HepG2 (cell line): ENCODE measurements at regions not wholly inside any gene's neighbourhood (a gene's known extent, or its start where the extent isn't known, plus 50 kb on each side); places are given as distances from the start of the nearest gene placed in this dataset.

Experiments used
- ATAC-seq: fragments of 200-7000 bp; cut with Tn5 transposase; 3 replicates; pipeline ENCODE4 v1.9.1; 2020; ENCODE audit warnings: mild to moderate bottlenecking, moderate library complexity
- BruUV-seq: library from RNA; stranded (reverse); fragments of 400-500 nt; replicated peaks from 2 replicates; lab custom pipeline; 2021; lab: Mats Ljungman, UMichigan
- CTCF ChIA-PET: fragments of 300-600 bp; formaldehyde crosslinking; extraction: SDS; loops from one replicate; lab custom pipeline; 2021; ENCODE audit warnings: low total read pairs, inconsistent platforms, low intra/inter-chr PET ratio; lab: Yijun Ruan, JAX
- POLR2A ChIA-PET: fragments of 350-600 bp; sonication (Branson Sonifier 250); formaldehyde crosslinking; loops from one replicate; lab custom pipeline; 2020; ENCODE audit warnings: antibody characterized with exemption, inconsistent platforms; lab: Yijun Ruan, JAX
- DNase-seq: peaks from one replicate; pipeline ENCODE4 v3.0.0-alpha.2; 2015; ENCODE audit warnings: low spot score
- FAIRE-seq: peaks from 3 replicates; lab custom pipeline; 2011; peaks lifted over from hg19 to GRCh38; lab: Jason Lieb, UNC
- H2AFZ ChIP-seq: one replicate; pipeline ENCODE4 v1.6.1; 2011; ENCODE audit warnings: low read length, inconsistent platforms
- H3K27ac ChIP-seq: fragments of 300-600 bp; 3 replicates; pipeline ENCODE4 v1.8.0; 2011; ENCODE audit warnings: mixed run types, mild to moderate bottlenecking, mixed read lengths, low read length, inconsistent platforms; ENCODE audit not compliant: insufficient read depth; ENCODE audit errors: extremely low read length
- H3K27me3 ChIP-seq, 2 experiments: fragments of 200-600 bp in 1 of 2; 2 replicates in 1 of 2; 3 replicates in 1 of 2; pipeline versions ENCODE4 v1.6.0 to v1.8.0; 2011; ENCODE audit warnings: low read length in 2 of 2, mild to moderate bottlenecking in 2 of 2, moderate library complexity in 2 of 2, inconsistent platforms in 1 of 2; ENCODE audit not compliant: insufficient read depth in 2 of 2, control insufficient read depth in 1 of 2
- H3K36me3 ChIP-seq, 2 experiments: fragments of 200-600 bp in 1 of 2; replicated peaks in 1 of 2; 2 replicates in 1 of 2; 3 replicates in 1 of 2; pipeline versions ENCODE4 v1.5.1 to v1.8.0; 2011; ENCODE audit warnings: low read length in 2 of 2, inconsistent platforms in 1 of 2; ENCODE audit not compliant: insufficient read depth in 2 of 2, control insufficient read depth in 1 of 2
- H3K4me1 ChIP-seq: 2 replicates; pipeline ENCODE4 v1.5.1; 2012; ENCODE audit warnings: low read length, inconsistent platforms; ENCODE audit not compliant: insufficient read depth
- H3K4me2 ChIP-seq: 2 replicates; pipeline ENCODE4 v1.6.0; 2011; ENCODE audit warnings: low read depth, low read length, inconsistent platforms
- H3K4me3 ChIP-seq, 3 experiments: fragments of 200-600 bp in 1 of 3; sonication (generic), shearing (Covaris generic) in 1 of 3; replicated peaks in 1 of 3; 2 replicates each; pipeline ENCODE4 v1.5.1; 2011 to 2016; ENCODE audit warnings: low read length in 3 of 3, inconsistent platforms in 2 of 3, low read depth in 2 of 3, mild to moderate bottlenecking in 2 of 3, control low read depth in 1 of 3, mixed read lengths in 1 of 3; ENCODE audit not compliant: insufficient read depth in 1 of 3
- H3K79me2 ChIP-seq: one replicate; pipeline ENCODE4 v1.6.1; 2011; ENCODE audit warnings: low read length, inconsistent platforms; ENCODE audit not compliant: insufficient read depth
- H3K9ac ChIP-seq: 2 replicates; pipeline ENCODE4 v1.6.0; 2011; ENCODE audit warnings: mild to moderate bottlenecking, low read depth, low read length, inconsistent platforms; ENCODE audit not compliant: insufficient read depth
- H3K9me3 ChIP-seq: 2 replicates; pipeline ENCODE4 v1.5.1; 2012; ENCODE audit warnings: mild to moderate bottlenecking, low read length
- H4K20me1 ChIP-seq: 2 replicates; pipeline ENCODE4 v1.6.0; 2011; ENCODE audit warnings: inconsistent platforms, mild to moderate bottlenecking, low read length, moderate library complexity; ENCODE audit not compliant: insufficient read depth
- NCOR1 ChIP-seq: fragments of 200-600 bp; sonication (generic); IDR thresholded peaks from 2 replicates; pipeline ENCODE4 v1.7.0; 2017; ENCODE audit warnings: antibody characterized with exemption, low read length, borderline replicate concordance
- ZSCAN30 ChIP-seq: sonication (generic); formaldehyde crosslinking; IDR thresholded peaks from 2 replicates; pipeline ENCODE4 v1.5.0; 2020; ENCODE audit warnings: mild to moderate bottlenecking, missing genetic modification reagents
- WGBS: methylation state at CpG from one replicate; pipeline ENCODE4 v1.1.6; 2017; ENCODE audit warnings: low lambda C conversion rate; 5-methylcytosine and 5-hydroxymethylcytosine counted together
- in situ Hi-C: cut with HindIII; loops from 2 replicates; pipeline ENCODE4 v1.10.0; 2017; ENCODE audit warnings: low pct_unique_long_range_greater_than_20kb; ENCODE audit not compliant: extremely low pct_ligation_motif_present
- intact Hi-C: fragments of 100-400 bp; cut with micrococcal nuclease; formaldehyde crosslinking; loops from one replicate; pipeline ENCODE4 v1.10.0; 2022; ENCODE audit not compliant: unreplicated experiment
- TF ChIP-seq, protein P1 (sequence below): sonication (generic); formaldehyde crosslinking; IDR thresholded peaks from 2 replicates; pipeline ENCODE4 v1.8.1; 2023; ENCODE audit warnings: missing genetic modification reagents, inconsistent platforms, borderline replicate concordance

DNA sequence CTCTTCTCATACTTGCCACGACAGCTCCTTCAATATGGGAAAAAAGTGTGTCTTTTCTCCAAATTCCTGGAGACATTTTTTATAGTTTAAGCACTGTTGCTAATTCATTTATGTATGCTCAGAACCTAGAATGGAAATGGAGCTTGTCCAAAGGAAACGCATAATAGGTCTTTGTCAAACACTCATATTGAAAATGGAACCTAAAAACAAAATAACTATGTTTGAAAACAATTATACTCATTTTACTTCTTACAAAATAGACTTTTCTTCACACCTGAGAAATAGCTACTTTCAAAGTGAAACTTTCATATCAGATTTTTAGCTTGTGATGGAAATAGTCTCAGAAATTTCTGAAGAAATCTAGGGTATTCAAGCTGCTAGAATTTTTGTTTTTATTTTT, 529.7 kb upstream of the BOD1L1 start:
- ATAC-seq: no peak
- H3K79me2 ChIP-seq: no peaks in the 10 kb centered on the region
- H3K27ac ChIP-seq: no peak overlapping the region
- H2AFZ ChIP-seq: no peak overlapping the region
- no peaks in the 10 kb centered on the region for H3K36me3 ChIP-seq
- CTCF ChIA-PET: no interaction called here
- DNase-seq: no peak
- H3K9ac ChIP-seq: no peak overlapping the region
- in situ Hi-C loops (no loop called here), intact Hi-C loops (no loop called here)
- no peaks in the 10 kb centered on the region for H3K27me3 ChIP-seq
- H3K4me2 ChIP-seq: no peak overlapping the region
- no peak for FAIRE-seq
- BruUV-seq: no TSS peak
- 13% methylated on average over 2 of the region's 2 CpGs for WGBS
- H3K9me3 ChIP-seq: peaks cover 78% of the 10 kb centered on the region
- no peaks in the 10 kb centered on the region for H4K20me1 ChIP-seq
- TF ChIP-seq ZSCAN30 (CRISPR knock-in tag): no peak
- TF ChIP-seq, protein P1, sequence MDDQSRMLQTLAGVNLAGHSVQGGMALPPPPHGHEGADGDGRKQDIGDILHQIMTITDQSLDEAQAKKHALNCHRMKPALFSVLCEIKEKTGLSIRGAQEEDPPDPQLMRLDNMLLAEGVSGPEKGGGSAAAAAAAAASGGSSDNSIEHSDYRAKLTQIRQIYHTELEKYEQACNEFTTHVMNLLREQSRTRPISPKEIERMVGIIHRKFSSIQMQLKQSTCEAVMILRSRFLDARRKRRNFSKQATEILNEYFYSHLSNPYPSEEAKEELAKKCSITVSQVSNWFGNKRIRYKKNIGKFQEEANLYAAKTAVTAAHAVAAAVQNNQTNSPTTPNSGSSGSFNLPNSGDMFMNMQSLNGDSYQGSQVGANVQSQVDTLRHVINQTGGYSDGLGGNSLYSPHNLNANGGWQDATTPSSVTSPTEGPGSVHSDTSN (CRISPR knock-in tag): no peak
- no peak overlapping the region for H3K4me3 ChIP-seq
- POLR2A ChIA-PET: no interaction called here
- H3K4me1 ChIP-seq: no peaks in the 10 kb centered on the region

DNA sequence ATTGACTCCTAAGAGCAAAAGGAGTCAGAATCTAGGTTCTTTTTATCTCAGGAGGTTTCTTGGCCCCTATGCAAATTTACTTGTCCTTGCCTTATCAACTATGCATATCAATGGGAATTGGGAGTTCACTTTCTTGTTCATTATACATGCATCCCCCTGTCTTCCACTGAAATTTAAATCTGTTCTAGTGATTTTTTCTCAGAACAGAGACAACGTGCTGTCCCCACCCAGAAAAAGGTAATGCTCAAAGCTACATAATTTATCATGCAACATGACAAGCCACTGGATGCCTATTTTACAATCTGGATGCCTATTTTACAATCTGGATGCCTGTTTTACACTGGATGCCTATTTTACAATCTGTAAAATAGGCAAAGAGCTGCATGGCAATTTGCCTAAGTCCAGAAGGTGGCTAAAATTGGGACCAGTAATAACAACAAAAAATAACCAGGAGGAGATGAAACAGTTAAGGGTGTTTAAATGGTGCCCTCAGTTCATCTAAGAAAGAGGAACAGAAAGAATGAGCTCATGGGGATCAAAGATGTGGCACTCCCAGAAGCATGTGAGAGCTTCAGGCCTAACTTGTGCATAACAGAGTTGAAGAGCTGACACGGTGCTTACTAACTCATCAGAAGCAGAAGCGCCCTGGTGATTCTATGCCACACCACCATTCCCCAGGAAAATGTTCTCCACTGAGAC, 537.8 kb upstream of the BOD1L1 start:
- WGBS: 2% methylated on average over 3 of the region's 3 CpGs
- in situ Hi-C loops: no loop called here
- DNase-seq (no peak), ATAC-seq (no peak), FAIRE-seq (no peak)
- intact Hi-C loops: no loop called here
- peaks cover 86% of the 10 kb centered on the region for H3K9me3 ChIP-seq
- H4K20me1 ChIP-seq: no peaks in the 10 kb centered on the region
- ChIA-PET CTCF (no interaction called here), POLR2A (no interaction called here)
- H2AFZ ChIP-seq: no peak overlapping the region
- no peak overlapping the region for H3K4me3 ChIP-seq
- no peak overlapping the region for H3K4me2 ChIP-seq
- no peaks in the 10 kb centered on the region for H3K4me1 ChIP-seq
- no TSS peak for BruUV-seq
- no peaks in the 10 kb centered on the region for H3K79me2 ChIP-seq
- no peaks in the 10 kb centered on the region for H3K36me3 ChIP-seq
- no peak for TF ChIP-seq NCOR1
- H3K27ac ChIP-seq: no peak overlapping the region
- no peaks in the 10 kb centered on the region for H3K27me3 ChIP-seq
- no peak overlapping the region for H3K9ac ChIP-seq
